ENCODE measurements at regions not wholly inside any gene's neighbourhood (a gene's known extent, or its start where the extent isn't known, plus 50 kb on each side); places are given as distances from the start of the nearest gene placed in this dataset.

- no peak overlapping the region for H3K27ac ChIP-seq (ENCODE audit: insufficient read depth, low read depth, low read length)
- peaks cover 0 to under 1% of the 10 kb centered on the region in 2 experiments for H3K27me3 ChIP-seq (ENCODE audit: control insufficient read depth in 2 of 2, insufficient read depth in 2 of 2, low read length in 2 of 2)
- H3K9ac ChIP-seq (replicated peaks; ENCODE audit: extremely low read depth, insufficient read depth, low read length), result no peak overlapping the region
- ChIA-PET CTCF (no interaction called here), POLR2A (interaction anchor here (0.7 kb wide), 1 partner anchor 14 kb away, joined by 4 read pairs; no protein-coding TSS in a partner anchor)
- dilution Hi-C loops (cut with MboI; ENCODE audit: extremely low pct_ligation_motif_present, low sequenced_read_pairs), result no loop called here
- no peak overlapping the region for H2AFZ ChIP-seq (ENCODE audit: low read depth, low read length)
- H3K36me3 ChIP-seq (ENCODE audit: control insufficient read depth in 2 of 2, extremely low read depth in 1 of 2, insufficient read depth in 2 of 2, low read length in 2 of 2), result no peaks in the 10 kb centered on the region
- H3K4me1 ChIP-seq (ENCODE audit: control insufficient read depth, extremely low read depth, insufficient read depth, low read length), result peaks cover 15% of the 10 kb centered on the region
- no peaks in the 10 kb centered on the region for H4K20me1 ChIP-seq (replicated peaks; ENCODE audit: control insufficient read depth, extremely low read depth, insufficient read depth, low read length)
- H3K4me3 ChIP-seq (replicated peaks in 1 of 3; ENCODE audit: insufficient read depth in 1 of 3, low read depth in 1 of 3, low read length in 3 of 3), result no peak overlapping the region
- FAIRE-seq (no peak), DNase-seq (ENCODE audit: low read depth, low spot score) (no peak)
- H3K9me3 ChIP-seq (replicated peaks; ENCODE audit: control insufficient read depth, insufficient read depth, low read length), result peaks cover 6% of the 10 kb centered on the region
- TF ChIP-seq POLR2A (IDR thresholded peaks at IDR 0.05; ENCODE audit: low read depth, low read length) (no peak), GATA2 (IDR thresholded peaks at IDR 0.05; ENCODE audit: insufficient read depth, insufficient read length, low read depth, low read length) (no peak), POLR2AphosphoS5 (IDR thresholded peaks at IDR 0.05; ENCODE audit: insufficient read depth, low read depth, low read length) (no peak), EZH2 (IDR thresholded peaks at IDR 0.05; ENCODE audit: borderline replicate concordance, low read depth, low read length, severe bottlenecking) (no peak), FOS (IDR thresholded peaks at IDR 0.05; ENCODE audit: borderline replicate concordance, insufficient read depth, low read length) (no peak), MYC (IDR thresholded peaks at IDR 0.05; ENCODE audit: low read depth, low read length) (no peak), JUN (IDR thresholded peaks at IDR 0.05; ENCODE audit: borderline replicate concordance, insufficient read depth, insufficient read length, low read depth) (no peak), CTCF (IDR thresholded peaks at IDR 0.05; ENCODE audit: extremely low read depth in 1 of 2, insufficient read depth in 1 of 2, low read depth in 1 of 2, low read length in 2 of 2) (no peak)
- TF ChIP-seq, protein P1, sequence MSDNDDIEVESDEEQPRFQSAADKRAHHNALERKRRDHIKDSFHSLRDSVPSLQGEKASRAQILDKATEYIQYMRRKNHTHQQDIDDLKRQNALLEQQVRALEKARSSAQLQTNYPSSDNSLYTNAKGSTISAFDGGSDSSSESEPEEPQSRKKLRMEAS (IDR thresholded peaks at IDR 0.05; ENCODE audit: insufficient read depth, insufficient read length), result no peak
- H3K4me2 ChIP-seq (ENCODE audit: insufficient read depth, low read length), result no peak overlapping the region
- no peaks in the 10 kb centered on the region for H3K79me2 ChIP-seq (ENCODE audit: control insufficient read depth, insufficient read depth, low read length)
- no peaks in the 10 kb centered on the region for H3K9me1 ChIP-seq (replicated peaks; ENCODE audit: control insufficient read depth, extremely low read depth, insufficient read depth, low read length)
- BruUV-seq (replicated peaks), result no TSS peak
- intact Hi-C loops (cut with micrococcal nuclease), result no loop called here
Observed at GRCh38 chr2:152238016-152238415, 62.5 kb upstream of the STAM2 start.
